ENCODE measurements at regions not wholly inside any gene's neighbourhood (a gene's known extent, or its start where the extent isn't known, plus 50 kb on each side); places are given as distances from the start of the nearest gene placed in this dataset.

DNA sequence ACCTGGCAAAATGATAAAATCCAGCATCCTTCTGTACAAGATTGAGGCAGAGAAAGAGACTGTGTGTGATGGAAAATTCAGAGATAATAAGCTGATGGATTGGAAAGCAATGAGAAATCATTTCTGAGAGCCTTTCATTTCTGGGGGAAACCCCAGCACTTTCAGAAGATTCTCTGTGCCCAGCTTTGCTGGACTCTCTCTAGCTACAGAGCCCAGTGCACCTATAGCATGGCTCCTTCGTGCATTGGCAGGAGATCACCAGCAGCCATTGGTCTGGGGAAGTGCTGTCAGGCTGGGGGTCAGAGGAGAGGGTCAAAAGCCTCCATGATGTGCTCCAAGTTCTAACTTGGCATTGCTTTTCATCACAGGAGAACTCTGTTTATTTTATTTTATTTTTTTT lies 259.9 kb downstream of the SOX9 start:
- Histone ChIP-seq H3K27ac (ENCODE audit: low read depth, low read length, poor library complexity, severe bottlenecking) (peak overlapping the region; percentile 24), H3K27me3 (replicated peaks; ENCODE audit: insufficient read depth, low read depth, low read length, poor library complexity) (no peaks in the 10 kb centered on the region), H3K4me3 (ENCODE audit: low read depth, low read length, poor library complexity, severe bottlenecking) (no peak overlapping the region), H3K4me1 (ENCODE audit: insufficient read depth, low read length, poor library complexity, severe bottlenecking) (peaks cover 79% of the 10 kb centered on the region), H3K9me3 (ENCODE audit: low read depth, low read length, poor library complexity, severe bottlenecking) (no peaks in the 10 kb centered on the region), H3K36me3 (ENCODE audit: insufficient read depth, low read length, poor library complexity, severe bottlenecking) (no peaks in the 10 kb centered on the region)
- intact Hi-C loops (cut with micrococcal nuclease; ENCODE audit: unreplicated experiment) = no loop called here
- TF ChIP-seq, protein P1, sequence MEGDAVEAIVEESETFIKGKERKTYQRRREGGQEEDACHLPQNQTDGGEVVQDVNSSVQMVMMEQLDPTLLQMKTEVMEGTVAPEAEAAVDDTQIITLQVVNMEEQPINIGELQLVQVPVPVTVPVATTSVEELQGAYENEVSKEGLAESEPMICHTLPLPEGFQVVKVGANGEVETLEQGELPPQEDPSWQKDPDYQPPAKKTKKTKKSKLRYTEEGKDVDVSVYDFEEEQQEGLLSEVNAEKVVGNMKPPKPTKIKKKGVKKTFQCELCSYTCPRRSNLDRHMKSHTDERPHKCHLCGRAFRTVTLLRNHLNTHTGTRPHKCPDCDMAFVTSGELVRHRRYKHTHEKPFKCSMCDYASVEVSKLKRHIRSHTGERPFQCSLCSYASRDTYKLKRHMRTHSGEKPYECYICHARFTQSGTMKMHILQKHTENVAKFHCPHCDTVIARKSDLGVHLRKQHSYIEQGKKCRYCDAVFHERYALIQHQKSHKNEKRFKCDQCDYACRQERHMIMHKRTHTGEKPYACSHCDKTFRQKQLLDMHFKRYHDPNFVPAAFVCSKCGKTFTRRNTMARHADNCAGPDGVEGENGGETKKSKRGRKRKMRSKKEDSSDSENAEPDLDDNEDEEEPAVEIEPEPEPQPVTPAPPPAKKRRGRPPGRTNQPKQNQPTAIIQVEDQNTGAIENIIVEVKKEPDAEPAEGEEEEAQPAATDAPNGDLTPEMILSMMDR (conservative IDR thresholded peaks at IDR 0.05; ENCODE audit: low read depth, low read length) = no peak
- TF ChIP-seq EZH2 (IDR thresholded peaks at IDR 0.05; ENCODE audit: borderline replicate concordance, low read depth, low read length, poor library complexity, severe bottlenecking) = no peak
- POLR2A ChIA-PET (ENCODE audit: low non-redundant PET) = no interaction called here
- CTCF ChIA-PET = no interaction called here
- BruUV-seq (replicated peaks) = no TSS peak
- no peak for DNase-seq (ENCODE audit: low spot score)

DNA sequence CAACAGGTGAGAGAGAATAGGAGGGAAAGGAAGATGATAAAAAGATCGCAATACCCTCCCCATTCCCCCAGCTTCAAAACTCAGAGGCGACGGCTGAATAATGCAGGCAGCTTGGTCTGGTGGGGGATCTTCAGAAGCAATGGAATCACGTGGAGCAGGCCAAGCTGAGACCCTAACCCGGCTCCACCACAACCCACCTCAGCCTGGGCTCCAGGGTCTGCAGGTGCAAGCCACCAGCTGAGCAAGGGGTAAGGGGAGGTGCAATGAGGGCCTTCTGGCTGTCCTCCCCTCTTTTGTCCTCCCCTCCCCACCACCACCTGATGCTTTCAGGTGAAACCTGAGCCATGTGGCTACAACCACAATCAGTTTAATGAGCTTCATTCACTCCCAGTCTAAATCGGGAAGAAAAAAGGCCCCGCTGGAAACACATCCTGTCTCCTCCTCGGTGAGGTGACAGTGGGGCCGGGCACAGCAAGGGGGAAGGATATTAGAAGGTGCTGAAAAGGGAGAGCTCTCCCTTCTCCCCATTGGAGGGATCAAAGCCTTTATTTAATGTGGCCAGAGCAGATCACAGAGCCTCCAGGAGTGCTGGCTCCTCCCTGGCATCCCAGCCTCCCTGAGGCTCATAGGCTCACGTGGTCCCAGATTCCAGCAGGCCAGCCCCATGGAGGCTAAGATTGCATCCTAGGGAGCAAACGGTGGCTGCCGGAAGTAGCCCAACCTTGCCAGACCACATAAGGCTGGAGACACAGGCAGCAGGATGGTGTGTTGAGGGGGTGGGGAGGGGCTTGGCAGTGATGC lies 261.0 kb downstream of the SOX9 start:
- ChIA-PET POLR2A (ENCODE audit: low non-redundant PET) (interaction anchor here (0.7 kb wide), 1 partner anchor 170 kb away, joined by 3 read pairs; no protein-coding TSS in a partner anchor), CTCF (no interaction called here)
- peaks cover 79% of the 10 kb centered on the region for H3K4me1 ChIP-seq (ENCODE audit: insufficient read depth, low read length, poor library complexity, severe bottlenecking)
- H3K27me3 ChIP-seq (replicated peaks; ENCODE audit: insufficient read depth, low read depth, low read length, poor library complexity) = no peaks in the 10 kb centered on the region
- BruUV-seq (replicated peaks) = no TSS peak
- peak overlapping the region; percentile 51 for H3K27ac ChIP-seq (ENCODE audit: low read depth, low read length, poor library complexity, severe bottlenecking)
- no peaks in the 10 kb centered on the region for H3K9me3 ChIP-seq (ENCODE audit: low read depth, low read length, poor library complexity, severe bottlenecking)
- intact Hi-C loops (cut with micrococcal nuclease; ENCODE audit: unreplicated experiment) = no loop called here
- TF ChIP-seq, protein P1 (conservative IDR thresholded peaks at IDR 0.05; ENCODE audit: low read depth, low read length) = no peak
- no peak for TF ChIP-seq EZH2 (IDR thresholded peaks at IDR 0.05; ENCODE audit: borderline replicate concordance, low read depth, low read length, poor library complexity, severe bottlenecking)
- no peaks in the 10 kb centered on the region for H3K36me3 ChIP-seq (ENCODE audit: insufficient read depth, low read length, poor library complexity, severe bottlenecking)
- no peak for DNase-seq (ENCODE audit: low spot score)
- no peak overlapping the region for H3K4me3 ChIP-seq (ENCODE audit: low read depth, low read length, poor library complexity, severe bottlenecking)

DNA sequence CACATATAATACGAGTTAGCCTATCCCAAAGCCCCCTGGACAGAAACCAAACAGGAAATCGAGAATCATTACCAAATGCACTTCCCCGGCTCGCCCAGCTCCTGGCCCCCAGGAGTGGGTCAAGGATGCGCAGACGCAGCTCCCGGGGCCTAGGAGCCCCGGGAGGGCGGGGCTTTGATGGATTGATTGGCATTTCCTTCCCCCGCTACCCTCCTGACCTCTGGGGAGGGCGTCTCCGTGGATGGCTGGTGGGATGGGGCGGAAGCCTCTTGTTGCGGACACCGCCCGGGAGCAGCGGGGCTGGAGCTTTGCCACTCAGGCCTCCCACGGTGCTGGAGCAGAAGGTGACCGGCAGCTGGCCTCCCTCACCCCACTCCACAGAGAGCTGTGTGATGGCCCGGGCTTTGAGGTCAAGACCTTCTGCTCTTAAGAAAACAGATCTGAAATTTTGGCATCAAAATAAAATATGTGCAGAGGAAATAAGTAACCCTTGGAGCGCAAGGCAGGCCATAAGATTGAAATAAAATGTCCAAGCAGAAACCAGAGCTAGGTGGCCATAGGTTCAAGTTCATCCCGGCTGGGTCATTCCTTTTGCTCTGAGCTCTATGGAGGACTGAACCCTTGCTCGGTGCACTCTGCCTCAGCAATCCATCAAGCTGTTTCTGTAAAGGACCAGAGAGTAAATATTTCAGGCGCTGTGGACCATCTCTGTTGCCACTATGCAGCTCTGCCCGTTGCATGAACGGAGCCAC lies 262.3 kb downstream of the SOX9 start:
- no peaks in the 10 kb centered on the region for H3K9me3 ChIP-seq (ENCODE audit: low read depth, low read length, poor library complexity, severe bottlenecking)
- no peaks in the 10 kb centered on the region for H3K36me3 ChIP-seq (ENCODE audit: insufficient read depth, low read length, poor library complexity, severe bottlenecking)
- H3K4me1 ChIP-seq (ENCODE audit: insufficient read depth, low read length, poor library complexity, severe bottlenecking) = peaks cover 78% of the 10 kb centered on the region
- ChIA-PET POLR2A (ENCODE audit: low non-redundant PET) (interaction anchor here (0.7 kb wide), 1 partner anchor 171 kb away, joined by 3 read pairs; no protein-coding TSS in a partner anchor), CTCF (no interaction called here)
- no TSS peak for BruUV-seq (replicated peaks)
- H3K4me3 ChIP-seq (ENCODE audit: low read depth, low read length, poor library complexity, severe bottlenecking) = no peak overlapping the region
- peak; percentile 44 for DNase-seq (ENCODE audit: low spot score)
- no peaks in the 10 kb centered on the region for H3K27me3 ChIP-seq (replicated peaks; ENCODE audit: insufficient read depth, low read depth, low read length, poor library complexity)
- TF ChIP-seq, protein P1 (conservative IDR thresholded peaks at IDR 0.05; ENCODE audit: low read depth, low read length) = no peak
- no peak for TF ChIP-seq EZH2 (IDR thresholded peaks at IDR 0.05; ENCODE audit: borderline replicate concordance, low read depth, low read length, poor library complexity, severe bottlenecking)
- intact Hi-C loops (cut with micrococcal nuclease; ENCODE audit: unreplicated experiment) = no loop called here
- peak overlapping the region; percentile 51 for H3K27ac ChIP-seq (ENCODE audit: low read depth, low read length, poor library complexity, severe bottlenecking)

Data from A673 (cell line).